Esophagus muscularis mucosa (tissue), 4 donors: ENCODE measurements at regions not wholly inside any gene's neighbourhood (a gene's known extent, or its start where the extent isn't known, plus 50 kb on each side); places are given as distances from the start of the nearest gene placed in this dataset.

Experiments
- DNase-seq: peaks from one replicate; pipeline ENCODE4 v3.0.0-alpha.2; 2017; ENCODE audit errors: extremely low spot score
- H3K27ac ChIP-seq, 4 donors: fragments of 200-600 bp; sonication (generic); replicated peaks in 1 of 4; 1 replicate in 3 of 4; 2 replicates in 1 of 4; pipeline ENCODE4 v1.5.1; 2016 to 2019; ENCODE audit warnings: mild to moderate bottlenecking in 1 of 4
- H3K27me3 ChIP-seq, 4 donors: fragments of 200-600 bp; sonication (generic); one replicate each; pipeline versions ENCODE4 v1.5.1 to v1.6.0; 2016 to 2019
- H3K36me3 ChIP-seq, 4 donors: fragments of 200-600 bp; sonication (generic); one replicate each; pipeline ENCODE4 v1.5.1; 2016 to 2019
- H3K4me1 ChIP-seq, 4 donors: fragments of 200-600 bp; sonication (generic); one replicate each; pipeline ENCODE4 v1.5.1; 2016 to 2019
- H3K4me3 ChIP-seq, 4 donors: fragments of 200-600 bp; sonication (generic); 1 replicate in 2 of 4; 2 replicates in 2 of 4; pipeline ENCODE4 v1.5.1; 2016 to 2019; ENCODE audit warnings: mild to moderate bottlenecking in 4 of 4, moderate library complexity in 1 of 4
- H3K9me3 ChIP-seq, 4 donors: fragments of 200-600 bp; sonication (generic); 1 replicate in 3 of 4; 2 replicates in 1 of 4; pipeline ENCODE4 v1.5.1; 2016 to 2019
- CTCF ChIP-seq, 3 experiments: fragments of 200-600 bp in 2 of 3; fragments of 450-650 bp in 1 of 3; sonication (generic) in 2 of 3; IDR thresholded peaks; one replicate each; pipeline ENCODE4 v1.5.1; 2017 to 2019; ENCODE audit warnings: antibody characterized with exemption in 3 of 3, mild to moderate bottlenecking in 2 of 3, moderate library complexity in 1 of 3
- EP300 ChIP-seq: sonication (generic); formaldehyde crosslinking; IDR thresholded peaks from one replicate; pipeline ENCODE4 v1.6.1; 2017; ENCODE audit warnings: antibody characterized with exemption
- POLR2A ChIP-seq: fragments of 450-650 bp; IDR thresholded peaks from one replicate; pipeline ENCODE4 v1.6.1; 2017; ENCODE audit warnings: antibody characterized with exemption, moderate library complexity, mild to moderate bottlenecking, low read depth
- POLR2AphosphoS5 ChIP-seq, 2 donors: sonication (generic); formaldehyde crosslinking; IDR thresholded peaks; one replicate each; pipeline ENCODE4 v1.6.1; 2017; ENCODE audit warnings: antibody characterized with exemption in 2 of 2
- WGBS: methylation state at CpG from one replicate; pipeline ENCODE4 v1.1.5; 2018; 5-methylcytosine and 5-hydroxymethylcytosine counted together
- intact Hi-C: fragments of 100-400 bp; cut with DNase I; formaldehyde crosslinking; loops from one replicate; pipeline ENCODE4 v1.15.1; 2023

- WGBS = 49% methylated on average over 2 of the region's 2 CpGs
- H3K36me3 ChIP-seq = no peaks in the 10 kb centered on the region
- H3K9me3 ChIP-seq = peaks cover 0 to 10% (median 2%) of the 10 kb centered on the region in 4 donors
- intact Hi-C loops = no loop called here
- H3K27me3 ChIP-seq = peaks cover 0 to 17% (median 0%) of the 10 kb centered on the region in 4 donors
- no peak overlapping the region for H3K4me3 ChIP-seq
- H3K4me1 ChIP-seq = no peaks in the 10 kb centered on the region
- no peak overlapping the region for H3K27ac ChIP-seq
- TF ChIP-seq CTCF (IDR thresholded peaks at IDR 0.05) = no peak
- no peak for TF ChIP-seq POLR2A
- DNase-seq = peak; percentile 17
Observed at GRCh38 chr1:47611992-47612391, 174.1 kb downstream of the FOXD2 start.

GRCh38 chr1:47612819-47613218 is 175.0 kb downstream of the FOXD2 start:
- intact Hi-C loops = no loop called here
- no peaks in the 10 kb centered on the region for H3K36me3 ChIP-seq
- no peak overlapping the region for H3K27ac ChIP-seq
- H3K27me3 ChIP-seq = peaks cover 0 to 17% (median 0%) of the 10 kb centered on the region in 4 donors
- H3K4me3 ChIP-seq = no peak overlapping the region
- WGBS = 91% methylated on average over 1 of the region's 1 CpG
- TF ChIP-seq POLR2A (no peak), CTCF (IDR thresholded peaks at IDR 0.05) (no peak), POLR2AphosphoS5 (IDR thresholded peaks at IDR 0.05) (no peak), EP300 (no peak)
- H3K4me1 ChIP-seq = no peaks in the 10 kb centered on the region
- DNase-seq = no peak
- peaks cover 0 to 10% (median 2%) of the 10 kb centered on the region in 4 donors for H3K9me3 ChIP-seq

GRCh38 chr1:47616036-47616435 is 178.2 kb downstream of the FOXD2 start:
- no peaks in the 10 kb centered on the region for H3K36me3 ChIP-seq
- no peaks in the 10 kb centered on the region for H3K27me3 ChIP-seq
- intact Hi-C loops = no loop called here
- WGBS = 100% methylated on average over 1 of the region's 3 CpGs
- no peaks in the 10 kb centered on the region for H3K9me3 ChIP-seq
- H3K4me1 ChIP-seq = no peaks in the 10 kb centered on the region
- peak; percentile 53 for DNase-seq
- no peak overlapping the region for H3K4me3 ChIP-seq
- TF ChIP-seq POLR2A (no peak), POLR2AphosphoS5 (IDR thresholded peaks at IDR 0.05) (no peak), EP300 (no peak), CTCF (IDR thresholded peaks at IDR 0.05) (no peak)
- H3K27ac ChIP-seq = no peak overlapping the region

GRCh38 chr1:47616906-47617305 is 179.1 kb downstream of the FOXD2 start:
- H3K36me3 ChIP-seq = no peaks in the 10 kb centered on the region
- H3K27me3 ChIP-seq = peaks cover 0 to 4% (median under 1%) of the 10 kb centered on the region in 4 donors
- peak; percentile 75 for DNase-seq
- H3K27ac ChIP-seq = no peak overlapping the region
- TF ChIP-seq EP300 (no peak), POLR2A (no peak), POLR2AphosphoS5 (IDR thresholded peaks at IDR 0.05) (no peak)
- no peaks in the 10 kb centered on the region for H3K4me1 ChIP-seq
- WGBS = 91% methylated on average over 3 of the region's 3 CpGs
- intact Hi-C loops = no loop called here
- no peak overlapping the region for H3K4me3 ChIP-seq
- no peaks in the 10 kb centered on the region for H3K9me3 ChIP-seq

GRCh38 chr1:47617381-47618221 is 179.8 kb downstream of the FOXD2 start:
- intact Hi-C loops = no loop called here
- WGBS = 90% methylated on average over 6 of the region's 6 CpGs
- Histone ChIP-seq H3K36me3 (no peaks in the 10 kb centered on the region), H3K27me3 (peaks cover 0 to 5% (median 2%) of the 10 kb centered on the region in 4 donors), H3K4me3 (no peak overlapping the region), H3K27ac (no peak overlapping the region), H3K9me3 (no peaks in the 10 kb centered on the region), H3K4me1 (no peaks in the 10 kb centered on the region)
- DNase-seq = peak; percentile 75
- TF ChIP-seq POLR2AphosphoS5 (IDR thresholded peaks at IDR 0.05) = no peak
- TF ChIP-seq CTCF (IDR thresholded peaks at IDR 0.05) = no peak
- no peak for TF ChIP-seq POLR2A
- TF ChIP-seq EP300 = no peak
